ENCODE measurements at regions not wholly inside any gene's neighbourhood (a gene's known extent, or its start where the extent isn't known, plus 50 kb on each side); places are given as distances from the start of the nearest gene placed in this dataset.

DNA sequence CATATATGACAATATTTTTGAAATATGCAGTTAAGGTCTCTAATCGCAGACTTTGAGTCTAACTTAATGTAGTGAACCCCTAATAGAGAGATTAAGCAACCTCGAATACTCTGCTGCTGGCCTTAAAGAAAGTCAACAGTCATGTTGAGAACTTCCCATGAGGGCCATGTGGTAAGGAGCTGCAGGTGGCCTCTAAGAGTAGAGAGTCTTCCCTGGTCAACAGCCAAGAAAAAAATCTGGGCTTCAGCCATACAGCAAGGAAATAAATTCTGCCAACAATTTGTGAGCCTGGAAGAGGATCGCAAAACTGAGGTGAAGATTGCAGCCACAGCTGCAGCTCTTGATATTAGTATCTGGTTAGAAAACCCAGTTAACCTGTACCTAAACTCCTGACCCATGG lies 935.2 kb upstream of the TYRP1 start:
- DNase-seq, result no peak

DNA sequence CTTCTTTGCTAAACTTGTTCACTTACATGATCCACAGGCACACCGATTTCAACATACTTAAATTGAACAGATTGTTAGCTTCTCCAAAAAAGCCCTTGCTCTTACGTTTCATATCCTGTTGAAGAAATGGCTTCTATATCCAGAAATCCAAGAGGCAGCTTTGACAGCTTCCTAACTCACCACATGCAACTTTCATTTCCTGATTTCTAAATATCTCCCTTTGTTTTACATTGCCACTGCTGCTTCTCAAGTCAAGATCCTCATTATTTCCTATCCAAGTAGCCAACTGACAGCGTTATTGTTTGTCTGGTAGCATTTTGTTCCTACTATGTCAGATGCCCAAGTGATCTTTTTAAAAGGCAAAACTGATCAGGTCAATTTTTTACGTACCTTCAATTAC lies 913.2 kb upstream of the TYRP1 start:
- DNase-seq, result no peak

DNA sequence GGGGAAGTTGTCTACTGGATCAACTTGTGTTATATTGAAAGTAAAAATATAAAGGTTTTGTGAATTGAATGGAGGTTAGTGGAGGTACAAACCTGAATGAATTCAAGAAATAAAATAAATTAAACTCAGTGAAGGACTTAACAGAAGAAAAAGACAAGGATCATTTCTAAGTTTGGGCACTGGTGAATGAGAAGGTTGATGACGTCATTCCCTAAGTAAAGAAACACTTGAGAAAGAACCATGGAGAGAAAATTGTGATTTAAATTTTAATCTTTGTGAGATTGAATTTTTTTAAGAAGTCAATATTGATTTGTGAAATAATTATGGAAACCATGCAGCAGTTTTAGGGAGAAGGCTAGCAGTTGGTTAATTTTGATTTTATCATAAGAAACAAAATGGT lies 900.3 kb upstream of the TYRP1 start:
- DNase-seq, result no peak

DNA sequence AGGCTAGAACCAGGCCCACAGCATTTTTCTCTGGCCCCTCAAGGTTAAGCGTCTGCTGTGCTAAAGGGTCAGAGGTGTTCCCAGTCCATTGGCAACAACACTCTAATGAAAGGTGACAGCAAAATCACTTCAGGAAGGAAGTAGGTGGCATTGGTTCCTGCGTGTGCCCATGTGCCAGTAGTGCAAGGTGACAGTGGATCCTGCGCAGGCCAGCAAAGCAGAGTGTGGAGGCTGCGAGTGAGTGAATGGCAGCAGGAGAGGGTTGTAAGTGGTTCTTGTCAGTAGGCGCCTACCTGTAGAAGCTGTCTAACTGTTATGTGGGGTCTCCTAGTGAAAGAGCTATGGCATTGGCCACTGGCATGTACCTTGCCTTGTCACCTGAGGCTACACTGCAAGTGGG lies 898.2 kb upstream of the TYRP1 start:
- DNase-seq, result no peak

DNA sequence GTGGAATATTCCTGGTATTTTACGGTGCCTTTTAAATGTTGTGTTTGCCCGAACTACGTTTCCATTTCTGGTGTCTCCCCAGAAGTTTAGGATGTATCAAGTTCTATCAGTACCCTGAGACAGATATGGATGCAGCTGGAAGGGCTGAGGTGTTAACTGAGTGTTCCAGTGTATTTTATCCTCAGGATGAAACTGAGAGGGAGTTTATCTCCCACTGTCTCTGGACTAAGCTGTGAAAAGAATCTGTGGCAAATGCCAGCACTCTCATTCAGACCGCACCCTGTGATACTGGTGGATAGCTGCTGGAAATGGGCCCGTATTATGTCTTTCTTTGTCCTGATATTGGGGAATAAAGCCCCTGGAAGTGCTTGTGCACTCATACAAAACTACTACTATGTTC lies 887.2 kb upstream of the TYRP1 start:
- no peak for DNase-seq

DNA sequence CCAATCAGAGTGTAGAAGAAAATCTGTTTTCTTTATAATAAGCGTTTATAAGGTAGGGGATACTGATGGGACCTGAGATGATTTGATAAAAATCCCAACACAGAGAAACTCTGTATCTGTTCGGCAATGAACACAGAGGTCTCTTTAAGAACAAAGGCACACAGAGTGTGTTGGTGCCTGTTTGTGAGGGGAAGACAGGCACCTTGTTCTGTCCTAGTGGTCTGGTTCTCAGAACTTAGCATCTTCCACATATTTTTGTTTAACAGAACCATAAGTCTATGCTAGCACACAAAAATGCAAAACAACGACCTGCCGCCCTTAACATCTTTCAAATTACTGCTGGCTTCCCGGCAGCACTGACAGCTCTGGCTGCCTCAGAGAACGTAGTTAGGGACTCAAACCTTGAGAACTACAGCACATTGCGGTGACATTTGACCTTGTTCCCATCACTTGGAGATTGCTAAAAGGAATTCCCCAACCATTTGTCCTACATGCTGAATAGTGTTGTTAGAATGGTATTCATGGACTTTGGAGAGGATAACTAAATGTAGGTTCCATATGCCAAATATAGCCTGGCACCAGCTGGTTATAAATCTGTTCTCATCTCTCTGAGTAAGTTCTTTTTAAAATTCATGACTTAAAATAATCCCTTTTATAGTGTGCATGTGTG lies 871.7 kb upstream of the TYRP1 start:
- DNase-seq, result no peak

DNA sequence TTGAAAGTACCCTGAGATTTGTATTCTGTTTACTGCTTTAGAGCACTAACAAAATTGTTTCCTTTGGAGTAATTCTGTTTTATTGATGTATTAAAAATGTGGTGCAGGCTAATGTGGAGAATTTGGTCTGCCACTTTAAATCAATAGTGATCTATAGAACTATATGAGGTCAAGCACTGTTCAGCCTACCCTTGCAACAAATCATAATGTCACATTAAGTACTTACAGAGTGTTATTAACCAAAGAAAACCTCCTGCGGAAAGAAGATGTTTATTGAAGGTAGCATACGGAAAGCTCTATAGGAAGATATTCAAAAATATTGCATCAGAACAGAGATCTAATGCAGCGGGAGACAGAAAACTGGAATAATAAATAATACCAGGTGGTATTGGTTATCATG lies 865.0 kb upstream of the TYRP1 start:
- no peak for DNase-seq

DNA sequence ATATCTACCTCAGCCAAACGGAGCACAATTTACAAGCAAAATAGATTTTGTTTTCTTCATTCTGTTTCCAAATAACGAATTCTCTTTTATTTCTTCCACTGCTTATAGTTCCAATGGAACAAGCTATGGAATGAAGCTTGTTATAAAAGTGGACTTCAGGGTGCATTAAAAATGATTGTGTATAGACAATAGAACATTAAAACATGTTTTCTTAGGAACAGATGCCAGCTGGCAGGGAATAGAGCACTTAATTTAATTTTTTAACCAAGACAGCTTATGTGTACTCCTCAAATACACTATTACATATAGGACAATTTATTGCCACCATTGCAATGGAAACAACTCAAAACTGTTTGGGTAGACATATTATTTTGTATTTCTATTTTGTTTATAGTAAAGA lies 860.1 kb upstream of the TYRP1 start:
- no peak for DNase-seq

DNA sequence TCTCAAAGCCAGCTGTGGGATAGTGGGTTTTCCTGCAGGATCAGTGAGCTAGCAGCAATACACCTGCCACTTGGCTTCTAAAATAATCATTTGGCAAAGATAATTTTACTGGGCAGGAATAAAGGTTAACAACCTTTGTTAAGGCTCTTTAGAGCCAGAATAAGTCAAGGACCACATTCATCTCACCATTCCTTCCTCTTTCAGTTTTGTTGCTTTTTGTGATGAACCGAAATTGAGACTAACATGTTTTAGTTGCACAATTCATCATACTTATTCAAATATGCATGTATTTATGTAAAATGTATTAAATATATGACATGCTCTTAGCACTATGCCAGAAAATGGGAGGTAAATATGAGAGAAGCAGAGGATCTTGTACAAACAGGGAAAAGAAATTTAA lies 824.4 kb upstream of the TYRP1 start:
- DNase-seq, result no peak

DNA sequence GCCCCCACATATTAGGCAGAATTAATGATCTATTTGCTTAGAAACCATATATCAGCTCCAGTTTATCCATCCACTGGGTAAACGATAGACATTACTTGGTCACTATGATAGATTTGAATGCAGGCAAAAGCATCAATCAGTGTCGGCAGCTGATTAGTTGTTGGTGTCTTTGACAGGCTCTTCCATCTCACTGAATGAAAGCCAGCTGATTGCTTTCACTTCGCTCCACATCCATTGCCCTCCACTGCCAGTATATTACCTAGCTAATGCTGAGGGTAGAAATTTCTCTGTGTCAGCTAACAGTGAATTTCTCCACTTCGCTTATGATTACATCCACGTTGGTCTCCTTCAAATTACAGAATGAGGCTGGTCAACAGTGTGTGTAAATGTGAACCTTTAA lies 821.3 kb upstream of the TYRP1 start:
- no peak for DNase-seq

DNA sequence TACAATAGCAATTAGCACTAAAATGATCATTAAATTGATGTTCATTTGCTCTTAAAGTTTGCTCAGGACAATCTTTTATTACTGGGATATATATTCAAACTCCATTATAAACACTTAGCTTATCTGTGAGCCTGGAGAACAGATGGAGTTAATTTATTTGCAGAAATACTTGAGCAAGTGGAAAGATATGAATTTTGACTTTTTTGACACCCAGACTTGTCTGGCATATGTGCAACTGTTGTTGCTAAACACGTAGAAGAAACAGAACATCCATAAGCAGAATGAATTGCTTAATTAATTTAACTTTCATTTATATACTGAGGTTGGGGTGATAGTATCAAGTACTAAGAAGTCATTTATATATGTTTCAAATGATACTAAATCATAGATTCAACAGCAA lies 820.7 kb upstream of the TYRP1 start:
- DNase-seq, result no peak

DNA sequence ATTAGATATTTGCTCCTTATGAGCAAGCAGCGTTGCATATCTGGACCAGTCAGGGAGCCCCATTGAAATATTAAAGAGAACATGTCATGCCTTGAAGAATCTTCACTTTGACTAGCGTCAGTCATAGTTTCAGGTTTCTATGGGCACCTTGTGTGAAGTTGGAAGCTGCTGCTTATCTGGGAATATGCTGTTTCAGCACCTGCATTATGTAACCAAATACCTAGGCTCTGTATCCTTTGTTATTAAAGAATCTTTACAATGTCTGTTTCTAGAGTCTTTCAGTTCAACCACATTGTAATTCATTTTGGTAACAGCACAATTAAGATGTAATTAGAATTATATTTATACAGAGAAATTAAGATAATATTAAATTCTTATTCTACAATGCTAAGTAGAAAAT lies 818.8 kb upstream of the TYRP1 start:
- no peak for DNase-seq

DNA sequence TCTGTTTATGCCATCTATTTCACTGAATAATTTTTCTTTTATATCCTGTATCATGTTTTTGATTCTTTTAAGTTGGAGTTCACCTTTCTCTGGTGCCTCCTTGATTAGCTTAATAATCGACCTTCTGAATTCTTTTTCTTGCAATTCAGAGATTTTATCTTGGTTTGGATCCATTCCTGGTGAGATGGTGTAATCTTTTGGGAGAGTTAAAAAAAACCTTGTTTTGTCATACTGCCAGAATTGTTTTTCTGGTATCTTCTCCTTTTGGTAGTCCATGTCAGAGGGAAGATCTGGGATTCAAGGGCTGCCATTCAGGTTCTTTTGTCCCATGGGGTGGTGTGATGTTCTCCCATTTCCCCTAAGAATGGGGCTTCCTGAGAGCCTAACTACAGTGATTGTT lies 800.8 kb upstream of the TYRP1 start:
- no peak for DNase-seq

DNA sequence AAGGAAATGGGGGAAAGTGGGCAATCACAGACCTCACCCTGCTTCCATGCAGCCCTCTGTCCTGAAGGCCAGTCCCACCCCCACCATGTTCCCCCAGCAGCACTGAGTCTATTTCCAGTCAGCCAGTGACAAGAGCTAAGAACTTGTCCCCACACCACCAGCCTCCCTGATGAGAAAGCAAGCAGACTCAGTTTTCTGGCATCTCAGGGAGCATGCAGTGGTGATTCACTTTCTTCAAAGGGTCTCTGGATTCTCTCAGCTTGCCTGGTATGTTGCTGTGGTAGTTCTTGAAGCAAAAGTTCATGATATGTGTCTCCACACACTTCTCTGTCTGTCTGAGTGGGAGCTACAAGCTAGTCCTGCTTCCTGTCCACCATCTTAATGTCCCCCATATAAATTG lies 799.9 kb upstream of the TYRP1 start:
- no peak for DNase-seq

DNA sequence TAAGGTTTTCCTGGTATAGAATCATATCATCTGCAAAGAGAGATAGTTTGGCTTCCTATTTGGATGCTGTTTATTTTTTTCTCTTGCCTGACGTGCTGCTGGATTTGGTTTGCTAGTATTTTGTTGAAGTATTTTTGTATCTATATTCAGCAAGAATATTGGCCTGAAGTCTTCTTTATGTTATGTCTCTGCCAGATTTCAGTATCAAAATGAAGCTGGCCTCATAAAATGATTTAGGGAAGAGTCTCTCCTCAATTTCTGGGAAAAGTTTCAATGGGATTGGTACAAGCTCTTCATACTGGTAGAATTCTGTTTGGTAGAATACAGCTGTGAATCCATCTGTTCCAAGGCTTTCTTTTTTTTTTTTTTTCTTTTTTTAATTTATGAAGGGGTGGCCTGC lies 799.0 kb upstream of the TYRP1 start:
- no peak for DNase-seq

DNA sequence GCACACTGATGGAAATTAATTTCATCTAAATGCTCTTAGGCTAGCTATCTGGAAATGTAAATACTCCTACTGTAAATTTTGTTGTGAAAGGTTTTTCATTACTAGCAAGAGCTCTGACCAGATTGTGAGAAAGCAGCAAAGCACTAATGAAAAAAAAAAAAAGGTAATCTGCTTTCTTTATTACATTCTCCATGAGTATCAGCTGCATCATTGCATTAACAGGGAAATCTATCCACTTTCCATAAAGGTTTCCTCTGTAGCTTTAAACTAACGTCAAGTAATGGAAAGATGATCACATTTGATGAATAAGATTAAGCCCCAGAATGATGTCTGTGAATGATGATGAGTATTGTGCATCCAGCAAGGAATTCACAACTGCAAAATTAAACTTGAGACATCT lies 790.6 kb upstream of the TYRP1 start:
- DNase-seq, result no peak

DNA sequence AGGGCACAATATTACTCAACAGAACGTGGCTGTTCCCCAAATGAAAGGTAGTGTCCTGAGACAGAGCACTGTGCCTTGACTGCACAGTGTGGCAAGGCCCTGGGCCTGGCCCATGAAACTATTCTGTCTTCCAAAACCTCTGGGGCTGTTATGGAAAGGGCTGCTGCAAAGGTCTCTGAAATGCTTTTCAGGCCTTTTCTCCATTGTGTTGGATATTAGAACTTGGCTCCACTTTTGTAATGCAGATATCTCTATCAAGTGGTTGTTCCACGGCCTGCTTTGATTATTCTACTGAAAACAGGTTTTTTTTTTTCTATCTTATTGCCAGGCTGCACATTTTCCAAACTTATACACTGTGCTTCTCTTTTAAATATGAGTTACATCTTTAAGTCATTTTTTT lies 777.5 kb upstream of the TYRP1 start:
- no peak for DNase-seq

DNA sequence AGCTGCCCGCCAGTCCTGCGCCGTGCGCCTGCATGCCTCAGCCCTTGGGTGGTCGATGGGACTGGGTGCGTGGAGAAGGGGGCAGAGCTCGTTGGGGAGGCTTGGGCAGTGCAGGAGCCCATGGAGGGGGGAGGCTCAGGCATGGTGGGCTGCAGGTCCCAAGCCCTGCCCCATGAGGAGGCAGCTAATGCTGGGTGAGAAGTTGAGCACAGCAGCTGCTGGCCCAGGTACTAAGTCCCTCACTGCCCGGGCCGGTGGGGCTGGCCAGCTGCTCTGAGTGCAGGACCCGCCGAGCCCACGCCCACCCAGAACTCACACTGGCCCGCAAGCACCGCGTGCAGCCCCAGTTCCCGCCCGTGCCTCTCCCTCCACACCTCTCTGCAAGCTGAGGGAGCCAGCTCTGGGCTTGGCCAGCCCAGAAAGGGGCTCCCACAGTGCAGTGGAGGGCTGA lies 764.3 kb upstream of the TYRP1 start:
- DNase-seq, result no peak

DNA sequence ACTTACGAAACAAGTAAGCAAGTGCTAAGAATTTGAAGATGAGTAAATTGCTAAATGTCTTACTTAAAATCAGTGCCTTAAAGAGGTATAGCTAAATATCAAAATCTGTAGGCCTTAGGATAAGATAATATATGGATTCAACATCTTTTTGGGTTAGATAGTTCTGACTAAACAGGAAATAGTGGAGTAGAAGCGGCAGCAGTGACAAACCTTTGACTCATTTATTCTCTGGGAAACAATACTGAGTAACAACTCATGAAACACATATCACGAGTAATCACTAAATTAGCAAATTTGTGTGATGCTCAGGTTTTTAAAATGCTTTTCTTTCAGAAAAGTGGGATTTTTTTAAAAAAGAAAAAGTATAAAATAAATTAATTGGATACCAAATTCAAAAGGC lies 762.1 kb upstream of the TYRP1 start:
- no peak for DNase-seq

DNA sequence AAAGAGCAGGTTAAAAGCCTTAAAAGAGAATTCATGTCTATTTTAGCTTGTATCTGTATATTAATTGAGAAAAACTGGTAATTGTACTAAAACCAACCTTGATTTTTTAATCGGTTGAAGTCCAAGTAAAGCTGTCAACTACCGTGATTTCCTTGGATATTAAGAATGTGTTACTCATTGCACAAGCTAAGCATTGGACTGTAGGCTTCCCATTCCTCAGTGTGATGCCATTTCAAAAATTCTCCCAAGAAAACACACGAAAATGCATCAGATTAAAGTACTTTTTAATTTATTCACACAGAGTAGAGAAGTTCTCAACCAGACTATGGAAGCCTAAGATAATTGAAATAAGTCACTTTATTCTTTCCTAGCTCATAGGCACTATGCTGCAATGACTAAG lies 761.4 kb upstream of the TYRP1 start:
- DNase-seq, result no peak

DNA sequence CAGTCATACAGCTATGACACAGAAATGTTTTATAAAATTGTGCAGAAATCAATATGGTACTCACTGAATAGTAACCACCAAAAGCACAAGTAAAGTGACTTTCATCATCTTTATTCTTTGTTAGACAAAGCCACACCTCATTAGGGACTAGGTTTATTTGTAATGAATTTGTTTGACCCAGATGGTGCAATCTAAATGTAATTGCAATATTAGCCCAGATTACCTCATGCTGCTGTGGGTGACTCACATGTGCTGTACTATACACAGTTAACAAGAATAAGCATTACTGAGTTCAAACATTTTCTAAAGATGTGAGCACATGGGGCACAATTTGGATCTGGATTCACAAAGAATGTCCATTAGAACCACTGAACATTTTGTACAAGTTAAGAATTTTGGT lies 759.3 kb upstream of the TYRP1 start:
- DNase-seq, result no peak

DNA sequence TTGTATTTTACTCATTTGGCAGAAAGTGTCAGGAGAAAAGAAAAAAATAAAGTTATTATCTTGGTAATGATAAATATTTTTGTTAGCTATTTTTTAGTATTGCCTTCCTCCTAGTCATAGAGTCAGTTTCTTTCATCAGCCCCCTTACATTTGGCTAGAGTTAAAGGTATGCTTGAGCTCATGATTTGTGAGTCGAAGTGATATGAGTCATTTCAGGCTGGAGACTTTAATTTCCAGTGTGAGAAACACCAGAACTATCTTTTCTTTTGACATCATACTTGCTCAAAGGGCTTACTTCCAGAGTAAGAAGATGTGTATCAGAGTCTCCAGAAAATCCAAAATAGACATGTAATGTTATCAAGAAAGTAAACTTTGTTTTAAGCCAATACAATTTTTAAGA lies 746.7 kb upstream of the TYRP1 start:
- no peak for DNase-seq

DNA sequence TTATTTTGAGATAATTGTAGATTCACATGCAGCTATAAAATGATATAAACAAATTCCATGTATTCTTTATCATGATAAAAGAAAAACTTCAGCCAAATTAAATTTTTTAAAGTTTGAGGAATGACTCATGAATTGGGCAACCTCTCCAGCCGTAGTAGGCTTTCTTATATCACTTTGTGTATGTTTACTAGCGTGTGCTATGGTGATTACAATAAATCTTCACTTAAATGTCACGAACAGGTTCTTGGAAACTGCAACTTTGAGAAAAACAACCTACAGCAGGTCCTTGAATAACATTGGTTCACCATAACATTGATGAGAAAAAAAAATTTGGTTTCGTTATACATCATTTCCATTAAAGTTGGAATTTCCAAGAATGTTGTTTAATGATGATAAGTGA lies 730.9 kb upstream of the TYRP1 start:
- DNase-seq, result no peak

DNA sequence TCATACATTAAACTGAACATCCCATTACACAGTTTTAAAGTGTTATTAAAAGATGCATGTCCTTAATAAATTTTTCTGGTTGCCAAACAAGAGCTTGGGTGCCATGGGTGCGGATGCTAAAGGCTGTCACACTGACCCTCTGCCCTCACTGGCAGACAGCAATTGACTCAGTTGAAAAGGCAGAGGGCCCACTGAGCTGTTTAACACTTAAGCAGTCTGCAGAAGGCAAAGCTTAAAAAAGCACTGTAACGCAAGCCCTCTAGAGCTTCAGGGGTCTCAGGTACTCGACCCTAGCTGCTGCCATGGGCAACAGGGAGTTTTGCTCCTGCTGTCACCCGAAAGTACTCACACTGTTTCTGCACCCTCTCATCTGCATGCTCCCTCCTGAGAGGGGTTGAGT lies 726.4 kb upstream of the TYRP1 start:
- DNase-seq, result no peak

DNA sequence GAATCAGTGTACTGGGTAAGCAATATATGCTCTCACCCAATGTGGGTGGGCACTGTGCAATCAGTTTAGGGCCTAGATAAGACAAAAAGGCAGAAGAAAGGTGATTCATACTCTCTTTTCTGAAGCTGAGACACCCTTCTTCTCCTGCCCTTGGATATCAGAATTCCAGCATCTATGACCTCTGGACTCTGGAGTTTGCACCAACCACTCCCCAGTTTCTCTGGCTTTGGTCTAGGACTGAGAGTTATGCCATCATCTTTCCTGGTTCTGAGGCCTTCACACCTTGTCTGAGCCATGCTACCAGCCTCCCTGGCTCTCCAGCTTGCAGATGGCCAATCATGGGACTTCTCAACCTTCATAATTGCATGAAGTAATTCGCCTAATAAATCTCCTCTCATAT lies 724.6 kb upstream of the TYRP1 start:
- DNase-seq, result no peak

DNA sequence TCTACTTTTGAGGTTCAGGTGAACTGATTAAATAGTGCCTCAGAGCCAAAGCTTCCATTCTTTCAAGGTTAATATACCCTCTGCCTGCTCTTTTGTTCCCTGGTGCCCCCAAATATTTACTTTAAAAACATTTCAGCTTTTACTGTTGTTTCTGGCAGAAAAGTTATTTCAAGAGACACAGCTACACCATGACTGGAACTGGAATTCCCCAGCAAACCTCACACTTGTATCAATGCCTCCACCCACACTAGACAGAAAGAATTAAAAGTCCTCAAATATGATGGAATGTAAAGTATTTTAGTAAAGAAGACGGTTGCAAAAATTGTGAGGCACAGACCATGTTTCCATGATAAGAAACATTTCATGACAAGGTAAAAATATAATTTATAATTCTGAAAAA lies 720.2 kb upstream of the TYRP1 start:
- no peak for DNase-seq

Data from SW 1271 (cell line).